ENCODE measurements at regions not wholly inside any gene's neighbourhood (a gene's known extent, or its start where the extent isn't known, plus 50 kb on each side); places are given as distances from the start of the nearest gene placed in this dataset.

GRCh38 chr13:74839656-74840055 lies 642.3 kb downstream of the TBC1D4 start:
- H3K4me3 ChIP-seq (ENCODE audit: low read depth, low read length): no peak overlapping the region
- no peak for DNase-seq (ENCODE audit: low read depth)
- TF ChIP-seq CTCF (IDR thresholded peaks at IDR 0.05; ENCODE audit: control insufficient read depth, extremely low read depth, insufficient read depth): no peak

GRCh38 chr13:74838096-74838495 lies 643.9 kb downstream of the TBC1D4 start:
- DNase-seq (ENCODE audit: low read depth): no peak
- no peak overlapping the region for H3K4me3 ChIP-seq (ENCODE audit: low read depth, low read length)
- no peak for TF ChIP-seq CTCF (IDR thresholded peaks at IDR 0.05; ENCODE audit: control insufficient read depth, extremely low read depth, insufficient read depth)

- no peak for TF ChIP-seq CTCF (IDR thresholded peaks at IDR 0.05; ENCODE audit: control insufficient read depth, extremely low read depth, insufficient read depth)
- no peak for DNase-seq (ENCODE audit: low read depth)
- no peak overlapping the region for H3K4me3 ChIP-seq (ENCODE audit: low read depth, low read length)
These were observed 645.3 kb downstream of the TBC1D4 start for GRCh38 chr13:74836628-74837027.

- no peak overlapping the region for H3K4me3 ChIP-seq (ENCODE audit: low read depth, low read length)
- no peak for DNase-seq (ENCODE audit: low read depth)
- no peak for TF ChIP-seq CTCF (IDR thresholded peaks at IDR 0.05; ENCODE audit: control insufficient read depth, extremely low read depth, insufficient read depth)
These were observed 646.4 kb downstream of the TBC1D4 start for GRCh38 chr13:74835579-74835978.

- DNase-seq (ENCODE audit: low read depth): no peak
- TF ChIP-seq CTCF (IDR thresholded peaks at IDR 0.05; ENCODE audit: control insufficient read depth, extremely low read depth, insufficient read depth): no peak
- H3K4me3 ChIP-seq (ENCODE audit: low read depth, low read length): no peak overlapping the region
These were observed 656.1 kb downstream of the TBC1D4 start for GRCh38 chr13:74825938-74826246.

- no peak for TF ChIP-seq CTCF (IDR thresholded peaks at IDR 0.05; ENCODE audit: control insufficient read depth, extremely low read depth, insufficient read depth)
- no peak for DNase-seq (ENCODE audit: low read depth)
- no peak overlapping the region for H3K4me3 ChIP-seq (ENCODE audit: low read depth, low read length)
These were observed 656.6 kb downstream of the TBC1D4 start for GRCh38 chr13:74825152-74825937.

GRCh38 chr13:74820809-74821208 lies 661.2 kb downstream of the TBC1D4 start:
- no peak for TF ChIP-seq CTCF (IDR thresholded peaks at IDR 0.05; ENCODE audit: control insufficient read depth, extremely low read depth, insufficient read depth)
- no peak for DNase-seq (ENCODE audit: low read depth)
- H3K4me3 ChIP-seq (ENCODE audit: low read depth, low read length): no peak overlapping the region

All from LNCaP clone FGC (cell line).